HG02885 (cell line): ENCODE measurements at regions not wholly inside any gene's neighbourhood (a gene's known extent, or its start where the extent isn't known, plus 50 kb on each side); places are given as distances from the start of the nearest gene placed in this dataset.
A peak's percentile ranks its signal among the peaks of the same experiment; 100 is the strongest.
"Not testable (repeated sequence)": the region's sequence is repeated elsewhere in the genome, so short reads cannot be mapped to it uniquely, and the experiment has no call there.

Source experiments
- ATAC-seq: cut with Tn5 transposase; IDR thresholded peaks from one replicate; pipeline ENCODE4 v1.9.1; 2021; ENCODE audit warnings: mild to moderate bottlenecking; ENCODE audit not compliant: unreplicated experiment, poor library complexity

DNA sequence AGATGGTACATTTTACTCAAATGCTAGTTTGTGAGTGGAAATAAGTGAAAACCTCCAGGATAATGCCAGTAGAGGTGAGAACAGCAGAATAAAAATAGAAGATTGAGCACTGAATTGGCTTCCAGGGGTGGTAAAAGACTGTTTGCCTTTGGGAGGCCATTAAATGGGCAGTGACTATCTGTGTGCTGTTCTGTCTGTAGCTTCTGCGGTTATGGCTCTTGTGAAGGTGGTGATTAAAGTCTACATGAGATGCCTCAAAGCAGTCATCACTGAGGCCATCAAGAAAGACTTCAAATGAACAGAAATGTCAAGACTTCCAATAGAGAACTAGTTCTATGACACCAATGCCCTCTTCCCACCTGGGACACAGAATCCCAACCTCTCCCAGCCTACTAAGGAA, 108.8 kb downstream of the EFHB start:
- ATAC-seq: no peak

GRCh38 chr3:19822805-19823204, 111.2 kb downstream of the EFHB start:
- ATAC-seq: no peak

DNA sequence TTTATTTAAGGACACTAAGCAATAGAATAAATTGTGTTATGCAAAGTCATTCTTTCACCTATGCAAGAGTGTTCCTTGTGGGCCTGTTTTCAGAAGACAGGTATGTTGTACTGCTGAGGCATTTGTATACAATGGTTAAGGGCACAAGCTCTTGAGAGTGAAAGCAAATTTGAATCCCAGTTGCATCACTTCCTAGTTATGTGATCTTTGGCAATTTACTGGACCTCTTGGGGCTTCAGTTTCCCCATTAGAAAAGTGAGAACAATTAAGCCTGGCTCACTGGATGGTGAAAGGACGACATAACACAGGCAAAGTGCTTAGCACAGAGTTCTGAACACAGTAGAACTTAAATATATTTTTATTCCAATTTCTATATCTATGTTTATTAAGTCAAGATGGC, 117.4 kb downstream of the EFHB start:
- no peak for ATAC-seq

DNA sequence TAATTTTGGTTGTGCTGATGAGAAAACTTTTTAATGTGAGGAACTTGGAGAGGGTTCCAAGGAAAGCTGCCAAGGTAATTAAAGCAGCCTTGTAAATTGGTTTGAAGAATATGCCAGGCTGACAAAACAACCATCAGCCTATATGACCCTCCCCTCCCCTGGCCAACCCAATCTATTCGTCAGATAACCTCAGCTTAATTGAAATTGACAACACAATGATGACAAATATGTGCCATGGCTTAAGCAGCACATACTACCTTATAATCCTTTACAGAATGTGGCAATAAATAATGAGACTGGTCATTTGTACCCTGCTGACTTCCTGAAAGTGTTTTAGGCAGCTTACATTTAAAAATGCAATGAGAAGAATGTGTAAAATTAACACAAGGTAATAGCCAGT, 118.2 kb downstream of the EFHB start:
- no peak for ATAC-seq

DNA sequence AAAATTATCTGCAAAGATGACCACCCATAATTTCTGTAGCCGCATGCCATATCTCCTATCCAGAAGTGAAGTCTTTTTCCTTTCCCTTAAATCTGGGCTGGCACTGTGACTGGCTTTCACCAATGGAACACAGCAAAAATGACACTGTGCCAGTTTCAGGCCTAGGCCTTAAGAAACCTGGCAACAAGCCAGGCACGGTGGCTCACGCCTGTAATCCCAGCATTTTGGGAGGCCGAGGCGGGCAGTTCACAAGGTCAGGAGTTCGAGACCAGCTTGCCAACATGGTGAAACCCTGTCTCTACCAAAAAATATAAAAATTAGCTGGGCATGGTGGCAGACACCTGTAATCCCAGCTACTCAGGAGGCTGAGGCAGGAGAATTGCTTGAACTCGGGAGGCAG, 120.3 kb downstream of the EFHB start:
- not testable (repeated sequence) for ATAC-seq

- ATAC-seq: no peak
Measured at GRCh38 chr3:19811689-19812088, 122.3 kb downstream of the EFHB start.

GRCh38 chr3:19808834-19809233, 125.2 kb downstream of the EFHB start:
- no peak for ATAC-seq

DNA sequence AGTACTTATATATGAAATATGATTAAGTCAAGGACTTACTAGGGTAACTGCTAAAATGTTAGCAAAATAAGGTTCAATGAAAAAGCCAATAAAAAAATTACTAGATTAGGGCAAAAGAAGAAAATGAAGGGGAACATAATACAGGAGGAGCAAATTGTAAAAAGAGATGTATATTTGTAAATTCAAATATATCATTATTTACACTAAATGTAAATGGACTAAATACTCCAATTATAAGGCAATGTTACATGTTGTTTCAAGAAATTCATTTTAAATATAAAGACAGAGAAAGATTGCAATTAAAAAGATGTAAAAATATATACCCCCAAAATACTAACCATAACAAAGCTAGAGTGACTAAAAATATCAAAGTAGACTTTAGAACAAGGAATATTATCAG, 134.1 kb downstream of the EFHB start:
- ATAC-seq: no peak

DNA sequence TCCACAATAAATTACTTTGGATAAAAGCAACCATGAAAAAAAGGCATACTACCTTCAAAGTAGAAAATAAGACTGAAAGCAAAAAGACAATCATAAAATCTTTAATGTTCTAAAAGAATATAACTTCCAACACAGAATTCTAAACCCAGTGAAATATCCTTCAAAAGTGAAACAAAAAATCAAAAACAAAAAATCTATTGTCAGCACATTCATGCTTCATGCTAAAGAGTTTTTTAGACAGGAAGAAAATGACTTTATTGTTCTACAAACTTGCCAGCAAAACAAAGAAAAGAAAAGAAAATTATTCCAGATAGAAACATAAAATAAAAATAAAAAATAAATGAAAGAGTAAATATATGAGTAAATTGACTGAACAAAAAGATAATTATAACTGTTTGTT, 134.9 kb downstream of the EFHB start:
- no peak for ATAC-seq

- no peak for ATAC-seq
Measured at GRCh38 chr3:19798324-19798723, 135.7 kb downstream of the EFHB start.

DNA sequence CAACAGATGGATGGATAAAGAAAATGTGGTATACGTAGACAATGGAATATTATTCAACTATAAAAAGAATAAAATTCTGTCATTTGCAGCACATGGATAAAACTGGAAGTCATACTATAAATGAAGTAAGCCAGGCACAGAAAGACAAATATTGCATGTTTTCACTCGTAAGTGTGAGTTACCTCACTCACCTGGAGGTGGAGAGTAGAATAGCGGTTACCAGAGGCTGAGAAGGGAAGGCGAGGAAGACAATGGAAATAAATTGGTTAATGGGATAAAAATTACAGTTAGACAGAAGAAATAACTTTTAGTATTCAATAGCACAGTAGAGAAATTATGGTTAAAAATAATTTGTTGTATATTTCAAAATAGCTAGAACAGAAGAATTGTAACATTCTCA, 141.6 kb downstream of the EFHB start:
- ATAC-seq: no peak

GRCh38 chr3:19775765-19776164, 158.3 kb downstream of the EFHB start:
- ATAC-seq: no peak

- ATAC-seq: peak; percentile 81
Measured at GRCh38 chr3:19769694-19770093, 164.3 kb downstream of the EFHB start.

GRCh38 chr3:19765954-19766353, 168.1 kb downstream of the EFHB start:
- no peak for ATAC-seq

DNA sequence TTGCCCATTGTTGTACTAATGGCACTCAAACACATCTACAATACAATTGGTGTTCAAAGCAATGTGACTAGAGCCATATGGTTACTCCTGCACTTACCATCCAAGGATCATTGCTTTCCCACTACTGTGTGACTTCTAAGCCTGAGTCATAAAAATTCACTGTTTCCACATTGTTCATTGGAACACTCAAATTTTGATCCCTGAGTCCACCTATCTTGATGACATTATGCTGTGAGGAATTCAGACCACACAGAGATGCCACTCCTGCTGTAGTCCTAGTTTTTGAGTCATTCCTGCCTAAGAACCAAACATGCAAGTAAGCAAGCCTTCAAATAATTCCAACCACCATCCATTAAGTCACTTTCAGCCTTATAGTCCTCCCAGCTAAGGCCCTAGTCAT, 176.2 kb downstream of the EFHB start:
- ATAC-seq: no peak

DNA sequence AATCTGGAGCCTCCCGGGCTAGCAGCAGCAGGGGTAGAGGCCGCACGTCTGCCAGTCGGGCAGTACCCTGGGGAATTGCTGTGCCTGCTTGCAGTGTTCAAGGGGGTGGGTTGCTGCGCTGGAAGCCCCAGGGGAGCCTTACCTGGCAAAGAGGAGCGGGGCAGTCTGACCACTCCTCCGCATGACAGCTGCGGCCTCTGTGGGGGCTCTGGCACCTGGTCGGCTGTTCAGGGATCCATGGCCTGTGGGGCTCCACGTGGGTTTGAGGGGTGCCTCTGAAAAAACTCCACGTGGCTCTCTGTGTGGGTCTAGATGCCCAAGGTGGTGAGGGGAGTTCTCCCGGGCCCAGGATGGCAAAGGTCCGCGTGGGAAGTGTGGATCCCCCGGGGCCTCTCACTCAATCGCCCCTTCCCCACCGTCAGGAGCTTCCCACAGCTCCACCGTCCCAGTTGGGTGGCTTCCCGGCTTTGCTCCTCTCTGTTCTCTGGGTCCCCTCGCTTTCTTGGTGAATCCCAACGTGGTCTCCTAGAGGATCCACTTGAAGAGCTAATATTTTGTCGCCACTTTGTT, 184.5 kb downstream of the EFHB start:
- ATAC-seq: no peak

- no peak for ATAC-seq
Measured at GRCh38 chr3:19748782-19749447, 185.1 kb downstream of the EFHB start.

GRCh38 chr3:19744047-19744446, 190.0 kb downstream of the EFHB start:
- ATAC-seq: no peak

DNA sequence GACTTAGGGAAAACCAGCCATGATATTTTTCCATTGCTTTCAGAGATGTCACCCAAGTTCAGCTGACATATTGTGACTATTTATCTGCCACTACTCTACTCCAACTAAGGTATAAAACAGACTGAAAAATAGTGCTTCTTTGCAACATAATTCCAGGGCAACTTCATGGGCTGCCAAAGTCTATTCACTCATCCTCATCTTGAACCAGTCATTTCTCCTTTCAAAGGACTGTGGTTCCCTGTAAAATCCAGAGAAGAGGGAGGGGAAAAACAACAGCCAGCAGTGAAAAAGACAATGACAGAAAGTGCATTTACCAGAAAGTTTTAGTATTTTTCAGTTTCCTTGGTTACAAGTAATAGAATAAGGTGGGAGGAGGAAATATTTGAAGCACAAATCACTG, 191.1 kb downstream of the EFHB start:
- no peak for ATAC-seq

DNA sequence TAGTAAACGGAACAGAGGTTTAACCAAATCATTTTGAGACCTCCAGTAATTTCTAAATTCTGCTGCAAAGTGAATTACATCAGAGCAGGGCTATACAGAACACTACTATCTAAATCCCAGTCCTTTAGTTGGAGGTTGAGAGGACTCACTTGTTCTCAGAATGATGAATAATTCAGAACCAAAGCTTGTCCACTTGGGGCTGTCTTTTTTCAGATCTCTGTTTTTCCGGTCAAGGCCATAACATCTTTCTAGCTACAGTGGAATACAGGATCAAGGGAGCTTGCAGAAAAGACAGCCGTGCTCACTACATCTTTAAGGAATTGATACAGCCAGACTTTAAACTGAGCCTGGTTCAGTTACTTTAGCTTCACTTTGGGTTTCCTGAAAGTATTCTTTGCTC, 194.5 kb downstream of the EFHB start:
- ATAC-seq: no peak

- ATAC-seq: no peak
Measured at GRCh38 chr3:19738846-19739245, 195.2 kb downstream of the EFHB start.

DNA sequence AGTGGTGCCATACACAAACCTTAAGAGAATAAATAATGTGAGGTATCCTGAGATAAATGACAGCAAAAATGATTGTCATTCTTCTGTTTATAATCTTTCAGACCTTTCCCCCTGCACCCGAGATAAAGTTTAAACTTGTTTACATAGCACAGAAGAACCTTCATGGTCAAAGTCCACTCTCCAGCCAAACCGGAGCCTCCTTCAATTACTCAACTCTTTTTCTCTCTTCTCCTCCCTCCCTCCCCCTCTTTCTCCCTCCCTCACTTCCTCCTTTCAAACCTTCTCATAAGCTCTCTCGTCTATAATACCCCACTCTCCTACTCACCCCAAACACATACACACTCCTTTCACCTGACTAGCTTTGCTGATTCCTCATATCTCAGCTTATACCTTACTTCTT, 198.9 kb downstream of the EFHB start:
- no peak for ATAC-seq
